NCI-H2196 (cell line): ENCODE measurements at regions not wholly inside any gene's neighbourhood (a gene's known extent, or its start where the extent isn't known, plus 50 kb on each side); places are given as distances from the start of the nearest gene placed in this dataset.
"Not testable (repeated sequence)": the region's sequence is repeated elsewhere in the genome, so short reads cannot be mapped to it uniquely, and the experiment has no call there.

Experiments used
- DNase-seq: peaks from one replicate; lab custom pipeline; 2025; ENCODE audit not compliant: unreplicated experiment; lab: John Stamatoyannopoulos, UW

DNA sequence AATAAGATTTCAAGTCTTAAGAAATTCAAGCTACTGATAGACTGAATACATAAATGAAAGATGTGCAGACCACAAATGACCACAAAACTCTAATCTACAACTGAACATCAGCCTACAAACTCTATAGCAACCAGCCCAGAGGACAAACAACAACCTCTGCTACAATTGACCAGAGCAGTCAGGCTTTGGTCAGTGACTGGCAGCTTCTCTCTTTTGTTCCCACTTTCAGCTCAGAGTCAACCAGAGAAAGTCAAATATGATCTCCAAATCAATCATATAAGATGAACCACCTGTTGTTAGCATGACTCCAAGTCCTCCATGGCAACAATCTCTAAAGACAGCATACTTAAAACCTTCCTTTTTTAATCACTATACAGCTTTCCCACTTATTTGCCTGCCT lies 996.2 kb downstream of the SUCLG1 start:
- no peak for DNase-seq

DNA sequence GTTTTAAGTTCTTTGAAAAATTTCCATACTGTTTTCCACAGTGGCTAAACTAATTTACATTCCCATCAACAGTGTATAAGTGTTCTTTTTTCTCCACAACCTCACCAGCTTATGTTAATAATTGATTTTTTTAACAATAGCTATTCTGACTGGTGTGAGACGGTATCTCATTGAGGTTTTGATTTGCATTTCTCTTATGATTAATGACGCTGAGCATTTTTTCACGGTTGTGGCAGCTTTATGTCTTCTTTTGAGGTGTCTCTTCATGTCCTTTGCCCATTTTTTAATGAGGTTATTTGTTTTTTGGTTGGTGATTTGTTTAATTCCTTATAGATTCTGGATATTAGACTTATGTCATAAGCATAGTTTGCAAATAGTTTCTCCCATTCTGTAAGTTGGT lies 997.9 kb downstream of the SUCLG1 start:
- DNase-seq = no peak

DNA sequence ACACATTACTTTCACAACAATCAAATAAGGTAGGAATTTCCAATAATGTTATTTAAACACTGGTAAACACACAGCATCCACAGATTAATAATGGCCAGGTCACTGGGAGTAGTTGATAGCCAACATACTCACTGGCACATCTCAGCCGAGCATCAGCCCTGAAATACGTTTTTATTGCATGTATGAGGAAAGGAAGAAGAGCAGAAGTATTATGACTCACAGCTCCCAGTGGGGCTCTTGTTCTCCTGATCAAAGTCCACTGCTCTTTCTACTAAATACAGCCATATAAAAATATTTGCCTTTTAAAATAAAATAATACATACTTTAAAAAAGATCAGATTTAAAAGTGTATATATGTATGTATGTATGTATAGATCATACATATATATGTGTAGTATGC lies 999.6 kb downstream of the SUCLG1 start:
- no peak for DNase-seq

DNA sequence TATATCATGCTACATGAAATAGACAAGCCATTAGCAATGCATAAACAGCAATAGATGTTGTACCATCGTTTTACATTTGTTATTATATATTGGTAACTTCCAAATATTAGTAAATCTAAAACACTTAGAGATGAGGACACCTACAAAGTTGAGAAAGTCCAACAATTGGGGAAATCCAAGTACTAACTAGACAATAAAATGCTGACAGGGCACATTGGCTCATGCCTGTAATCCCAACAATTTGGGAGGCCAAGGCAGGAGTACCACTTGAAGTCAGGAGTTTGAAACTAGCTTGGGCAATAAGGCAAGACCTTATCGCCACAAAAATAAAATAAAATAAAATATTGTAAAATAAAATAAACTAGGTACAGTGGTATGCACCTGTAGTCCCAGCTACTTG lies 1023.1 kb downstream of the SUCLG1 start:
- no peak for DNase-seq

DNA sequence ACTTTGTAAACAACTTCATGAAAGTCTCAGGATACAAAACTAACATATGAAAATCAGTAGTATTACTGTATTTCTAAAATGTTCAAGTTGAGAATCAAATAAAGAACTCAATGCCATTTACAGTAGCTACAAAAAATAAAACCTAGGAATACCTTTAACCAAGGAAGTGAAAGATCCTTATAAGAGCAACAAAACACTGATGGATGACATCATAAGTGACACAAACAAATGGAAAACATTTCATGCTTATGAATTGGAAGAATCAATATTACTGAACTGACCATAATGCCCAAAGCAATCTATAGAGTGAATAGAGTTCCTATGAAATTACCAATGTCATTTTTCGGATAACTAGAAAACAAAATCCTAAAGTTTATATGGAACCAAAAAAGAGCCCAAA lies 1038.1 kb downstream of the SUCLG1 start:
- no peak for DNase-seq

DNA sequence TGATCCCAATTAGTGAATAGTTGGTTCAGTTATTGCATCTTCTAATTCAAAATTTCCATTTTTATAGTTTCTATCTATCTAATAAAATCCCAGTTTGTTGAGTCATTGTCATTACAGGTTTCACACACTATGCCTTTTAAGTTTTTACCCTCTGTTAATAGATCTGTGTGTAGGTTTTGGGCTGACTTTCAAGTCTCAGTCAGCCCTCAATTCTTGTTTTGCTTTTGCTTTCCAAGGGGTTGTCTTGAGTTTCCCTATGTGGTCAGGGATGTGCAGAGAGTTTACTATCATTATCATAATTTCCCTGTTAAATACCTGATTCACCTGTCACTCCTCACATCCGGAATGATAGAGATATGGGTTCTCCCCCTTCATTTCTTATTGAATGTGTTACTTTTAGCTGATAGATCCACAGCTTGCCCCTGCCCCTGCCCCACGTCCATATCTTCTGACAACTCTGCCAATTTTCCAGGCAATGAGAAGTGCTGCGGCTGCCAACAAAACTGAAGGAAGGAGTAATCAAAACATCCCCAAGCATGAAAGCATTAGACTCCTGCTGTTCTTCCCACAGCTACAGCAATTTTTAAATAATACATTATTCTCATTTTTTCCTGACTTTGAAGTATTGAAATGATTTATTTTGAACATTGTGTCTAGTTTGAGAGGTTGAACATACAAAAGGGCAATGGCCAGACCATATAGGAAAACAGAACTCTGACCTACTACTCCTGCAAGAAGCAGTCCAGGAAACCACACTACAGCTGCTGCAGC lies 1064.8 kb downstream of the SUCLG1 start:
- no peak for DNase-seq

DNA sequence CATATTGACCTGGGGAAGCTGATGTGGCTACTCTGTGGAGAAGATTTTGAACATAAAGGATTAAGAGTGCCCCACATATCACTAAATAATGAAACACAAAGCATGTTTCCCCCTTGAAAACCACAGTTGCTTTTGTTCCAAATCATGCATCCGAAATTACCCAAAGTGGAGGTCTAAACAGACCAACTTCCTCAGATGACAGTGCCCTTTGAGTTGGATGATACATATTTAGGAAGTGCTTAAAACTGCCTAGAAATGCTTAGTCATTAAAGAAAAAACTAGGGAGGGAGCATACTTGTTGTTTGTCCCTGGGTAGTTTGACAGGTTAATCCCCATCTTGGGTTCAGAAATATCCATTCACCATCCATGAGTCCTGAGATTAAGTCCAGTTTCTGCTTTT lies 1070.3 kb downstream of the SUCLG1 start:
- no peak for DNase-seq

DNA sequence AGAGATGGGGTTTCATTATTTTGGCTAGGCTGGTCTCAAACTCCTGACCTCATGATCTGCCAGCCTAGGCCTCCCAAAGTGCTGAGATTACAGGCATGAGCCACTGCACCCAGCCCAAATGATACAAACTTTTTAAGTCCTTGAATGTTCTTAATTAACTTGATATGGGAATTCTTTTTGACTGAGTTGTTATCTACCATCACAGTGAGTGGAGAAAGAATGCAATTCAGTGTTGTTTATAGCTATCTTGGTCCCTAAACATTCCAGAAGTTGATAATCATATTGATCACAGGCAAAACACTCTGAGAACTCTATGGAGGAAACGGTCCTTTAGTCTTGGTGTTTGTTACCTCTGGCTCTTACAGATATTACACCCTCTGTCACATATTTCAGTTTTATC lies 1072.5 kb downstream of the SUCLG1 start:
- no peak for DNase-seq

DNA sequence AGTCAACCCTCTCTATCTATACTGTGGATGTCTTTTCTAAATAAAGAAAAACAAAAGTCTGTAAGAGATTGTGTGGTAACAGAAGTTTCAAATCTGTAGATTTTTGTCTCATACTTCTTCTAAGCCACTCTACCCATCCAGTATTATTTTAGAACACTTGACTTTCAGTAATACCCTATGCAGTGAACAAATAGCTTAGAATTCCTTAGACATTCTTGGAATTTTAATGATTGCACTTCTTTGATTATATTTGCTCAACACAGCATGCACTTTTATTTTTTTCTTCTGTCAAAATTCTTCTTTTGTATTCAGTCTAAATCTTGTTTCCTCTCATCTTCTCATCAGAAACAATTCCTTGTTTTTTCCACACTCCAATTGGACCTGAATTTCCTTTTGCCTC lies 1080.2 kb downstream of the SUCLG1 start:
- DNase-seq = no peak

DNA sequence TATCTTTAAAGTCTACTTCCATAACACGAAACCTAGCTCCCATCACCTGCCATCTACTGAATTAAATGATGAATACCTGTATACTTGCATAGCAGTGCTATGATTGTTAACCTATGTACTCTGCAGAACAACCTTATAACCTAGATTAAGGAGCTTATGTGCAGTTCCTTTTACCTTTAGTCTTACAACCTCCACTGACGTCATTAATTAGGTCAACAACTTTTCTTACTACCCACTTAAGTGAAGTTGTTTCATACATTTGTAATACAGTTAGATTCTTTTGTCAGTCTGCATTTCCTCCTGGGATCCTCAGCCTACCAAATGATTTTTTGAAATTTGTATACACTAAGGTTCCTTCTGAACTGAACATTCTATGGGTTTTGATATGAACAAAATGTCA lies 1082.3 kb downstream of the SUCLG1 start:
- DNase-seq = no peak

DNA sequence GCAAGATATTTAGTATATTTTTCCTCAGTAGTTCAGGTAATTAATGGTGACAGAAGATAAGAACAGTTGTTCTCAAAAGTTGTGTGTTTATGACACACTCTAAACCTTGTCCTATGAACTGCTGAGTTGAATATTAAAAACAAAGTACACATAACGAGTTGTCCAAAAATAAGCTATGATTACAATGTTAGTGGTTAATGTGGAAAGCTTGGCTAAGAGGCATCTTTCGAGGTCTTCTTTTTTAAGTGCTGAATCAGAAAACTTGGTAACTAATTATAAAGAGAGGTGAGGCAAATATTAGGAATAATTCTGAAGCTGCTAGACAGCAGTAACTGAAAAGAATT lies 1088.7 kb downstream of the SUCLG1 start:
- no peak for DNase-seq

DNA sequence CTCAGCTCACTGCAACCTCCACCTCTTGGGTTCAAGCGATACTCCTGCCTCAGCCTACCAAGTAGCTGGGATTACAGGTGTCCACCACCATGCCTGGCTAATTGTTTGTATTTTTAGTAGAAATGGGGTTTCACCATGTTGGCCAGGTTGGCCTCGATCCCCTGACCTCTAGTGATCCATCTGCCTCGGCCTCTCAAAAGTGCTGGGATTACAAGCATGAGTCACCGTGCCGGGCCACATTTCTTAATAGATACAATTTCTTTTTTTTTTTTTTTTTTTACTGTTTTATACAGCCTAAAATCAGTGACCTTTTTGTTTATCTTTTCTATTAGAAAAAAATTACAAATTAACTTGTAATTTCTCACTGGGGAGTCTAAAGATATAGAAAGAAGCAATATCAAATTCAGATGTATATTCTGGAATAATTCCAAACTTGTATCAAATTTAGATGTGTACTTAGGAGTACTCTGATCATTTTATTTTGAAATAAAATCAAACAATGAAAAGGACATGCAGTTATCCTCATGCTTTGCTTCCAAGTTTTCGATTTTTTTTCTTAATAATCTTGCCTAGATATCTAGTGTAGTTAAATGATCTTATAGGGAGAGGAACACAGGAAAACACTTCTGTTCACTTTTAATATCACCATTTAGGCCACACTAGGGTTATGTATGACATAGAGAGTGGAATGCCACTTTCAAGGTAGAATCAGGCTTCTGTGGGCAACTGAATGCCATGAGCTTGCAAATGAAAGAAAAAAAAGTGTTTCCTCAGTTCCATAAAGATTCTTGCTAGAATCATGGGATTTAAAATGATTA lies 1089.3 kb downstream of the SUCLG1 start:
- DNase-seq = no peak

DNA sequence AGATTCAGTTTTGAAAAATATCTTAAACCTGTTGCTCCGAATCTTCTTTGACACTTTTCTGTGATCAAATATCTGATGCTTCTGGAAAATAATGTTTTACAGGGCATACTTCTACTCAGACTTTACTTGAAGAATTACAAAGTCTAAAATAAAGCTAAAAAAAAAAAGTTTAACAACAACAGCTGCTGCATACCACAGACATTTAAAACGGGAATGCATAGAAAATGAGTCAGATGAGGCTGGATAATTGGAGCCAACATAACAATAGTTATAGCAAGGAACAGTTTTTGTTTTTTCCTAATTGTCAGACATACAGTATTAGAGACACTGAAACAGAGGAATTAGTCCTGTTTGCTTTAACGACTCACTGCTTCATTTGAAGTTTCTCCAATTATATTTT lies 1090.2 kb downstream of the SUCLG1 start:
- DNase-seq = no peak

DNA sequence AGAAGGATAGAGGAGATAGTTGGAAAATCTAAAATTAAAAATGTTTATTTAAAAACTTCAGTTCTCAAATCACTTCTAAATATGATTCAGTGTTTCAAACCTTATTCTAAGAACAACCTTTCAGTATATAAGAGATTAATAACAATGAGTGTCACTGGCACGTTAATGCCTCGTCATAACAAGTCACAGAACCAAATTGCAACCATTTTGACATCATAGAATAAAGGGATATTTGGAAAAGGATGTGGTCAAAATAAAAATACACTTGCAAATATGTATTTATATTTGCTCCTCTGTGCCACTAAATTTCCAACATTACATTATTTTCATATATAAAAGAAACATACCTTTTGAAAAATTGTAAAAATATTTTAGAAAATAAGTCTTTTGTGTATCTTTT lies 1090.6 kb downstream of the SUCLG1 start:
- no peak for DNase-seq

DNA sequence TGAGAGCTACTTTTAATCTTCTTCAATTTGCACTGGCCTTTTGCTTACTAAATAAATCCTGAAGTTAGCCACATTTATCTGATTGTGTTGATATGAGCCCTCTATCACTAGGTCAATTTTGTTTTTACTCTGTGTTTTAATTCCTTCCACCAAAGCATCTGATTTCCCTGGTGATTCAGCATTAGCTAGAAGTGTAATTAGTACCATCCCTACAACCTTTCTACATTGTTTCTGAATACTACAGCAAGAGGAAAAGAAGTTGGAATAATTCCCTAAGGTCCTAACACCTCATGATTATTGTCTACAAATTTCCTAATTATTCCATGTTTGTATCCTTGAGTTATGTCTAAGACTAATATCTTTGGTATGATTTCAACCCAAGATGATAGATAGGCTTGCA lies 1093.6 kb downstream of the SUCLG1 start:
- no peak for DNase-seq

DNA sequence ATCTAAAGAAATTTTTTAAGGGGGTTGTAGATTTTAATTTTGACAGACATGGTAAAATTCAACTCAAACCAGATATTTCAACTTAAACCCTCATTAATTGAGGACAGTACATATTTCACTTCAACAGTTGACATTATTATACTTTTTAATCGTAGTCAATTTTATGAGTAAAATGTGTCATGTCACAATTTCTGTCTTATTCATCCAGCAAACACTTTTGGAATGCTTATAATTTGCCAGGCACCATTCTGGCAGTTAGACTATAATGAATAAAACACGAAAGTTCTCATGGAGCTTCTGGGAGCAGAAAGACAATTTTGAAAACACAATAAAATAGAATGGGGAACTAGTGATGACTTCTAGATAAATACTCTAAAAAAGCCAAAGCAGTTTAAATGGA lies 1094.8 kb downstream of the SUCLG1 start:
- no peak for DNase-seq

DNA sequence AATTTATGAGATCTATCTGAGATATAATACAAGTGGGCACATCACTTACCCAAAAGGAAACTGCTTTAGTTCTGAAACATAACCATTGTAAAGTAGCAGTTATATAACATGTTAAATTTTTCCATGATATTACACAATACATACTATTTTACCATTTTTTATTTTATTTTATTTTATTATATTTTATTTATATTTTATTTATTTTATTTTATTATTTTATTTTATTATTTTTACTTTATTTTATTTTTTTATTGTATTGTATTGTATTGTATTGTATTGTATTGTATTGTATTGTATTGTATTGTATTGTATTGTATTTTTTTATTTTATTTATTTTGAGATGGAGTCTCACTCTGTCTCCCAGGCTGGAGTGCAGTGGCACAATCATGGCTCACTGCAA lies 1095.9 kb downstream of the SUCLG1 start:
- DNase-seq = not testable (repeated sequence)

DNA sequence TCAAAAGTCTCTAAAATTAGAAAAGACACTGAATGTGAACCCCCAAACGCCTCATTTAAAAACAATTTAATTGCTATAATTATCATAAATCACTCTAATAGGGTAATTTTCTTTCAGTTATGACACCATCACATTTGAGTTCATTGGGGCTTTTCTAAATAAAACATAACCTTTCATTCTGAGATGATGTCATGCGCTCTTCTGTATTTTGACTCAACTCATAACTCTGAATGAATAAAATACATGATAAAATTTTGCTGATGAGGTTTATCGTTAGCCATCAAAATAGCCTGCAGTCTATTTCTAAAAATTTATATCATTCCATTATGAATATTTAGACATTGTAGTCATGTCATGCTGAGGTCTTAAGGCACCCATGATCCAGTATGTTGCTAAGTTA lies 1099.7 kb downstream of the SUCLG1 start:
- no peak for DNase-seq

DNA sequence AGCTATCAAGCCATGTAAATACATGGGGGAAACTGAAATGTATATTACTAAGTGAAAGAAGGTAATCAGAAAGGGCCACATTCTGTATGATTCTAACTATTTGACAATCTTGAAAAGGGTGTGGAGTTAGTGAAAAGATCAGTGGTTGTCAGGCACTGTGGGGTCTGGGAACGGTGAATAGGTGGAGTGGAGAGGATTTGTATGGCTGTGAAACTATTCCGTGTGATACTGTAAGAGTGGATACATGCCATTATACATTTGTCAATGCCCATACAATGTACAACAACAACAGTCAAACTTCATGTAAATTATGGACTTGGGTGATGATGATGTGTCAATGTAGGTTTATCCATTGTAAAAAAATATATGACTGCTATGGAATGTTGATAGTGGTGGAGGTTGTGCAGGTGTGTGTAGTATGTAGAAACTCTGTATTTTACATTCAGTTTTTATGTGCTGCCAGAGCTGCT lies 1116.2 kb downstream of the SUCLG1 start:
- no peak for DNase-seq

DNA sequence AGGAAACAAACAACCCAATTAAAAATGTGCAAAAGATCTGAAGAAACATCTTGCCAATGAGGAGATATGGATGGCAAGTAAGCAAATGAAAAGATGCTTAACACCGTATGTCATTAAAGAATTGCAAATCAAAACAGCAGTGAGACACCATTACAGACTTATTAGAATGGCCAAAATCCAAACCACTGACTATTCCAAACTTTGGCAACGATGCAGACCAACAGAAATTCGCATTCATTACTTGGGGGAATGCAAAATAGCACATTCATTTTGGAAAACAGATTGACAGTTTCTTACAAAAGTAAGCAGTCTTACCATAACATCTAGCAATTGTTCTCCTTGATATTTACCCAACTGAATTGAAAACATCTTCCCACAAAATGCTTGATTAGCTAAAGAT lies 1118.7 kb downstream of the SUCLG1 start:
- DNase-seq = no peak

DNA sequence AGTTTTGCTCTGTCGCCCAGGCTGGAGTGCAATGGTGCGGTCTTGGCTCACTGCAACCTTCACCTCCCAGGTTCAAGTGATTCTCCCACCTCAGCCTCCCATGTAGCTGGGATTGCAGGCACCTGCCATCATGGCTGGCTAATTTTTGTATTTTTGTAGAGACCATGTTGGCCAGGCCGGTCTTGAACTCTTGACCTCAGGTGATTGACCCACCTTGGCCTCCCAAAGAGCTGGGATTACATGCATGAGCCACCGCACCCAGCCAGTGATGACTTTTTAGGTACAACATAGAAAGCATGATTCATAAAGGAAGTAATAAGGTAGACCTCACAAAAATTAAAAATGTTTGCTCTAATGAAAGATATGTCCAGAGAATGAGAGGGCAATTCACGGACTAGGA lies 1119.1 kb downstream of the SUCLG1 start:
- DNase-seq = not testable (repeated sequence)

DNA sequence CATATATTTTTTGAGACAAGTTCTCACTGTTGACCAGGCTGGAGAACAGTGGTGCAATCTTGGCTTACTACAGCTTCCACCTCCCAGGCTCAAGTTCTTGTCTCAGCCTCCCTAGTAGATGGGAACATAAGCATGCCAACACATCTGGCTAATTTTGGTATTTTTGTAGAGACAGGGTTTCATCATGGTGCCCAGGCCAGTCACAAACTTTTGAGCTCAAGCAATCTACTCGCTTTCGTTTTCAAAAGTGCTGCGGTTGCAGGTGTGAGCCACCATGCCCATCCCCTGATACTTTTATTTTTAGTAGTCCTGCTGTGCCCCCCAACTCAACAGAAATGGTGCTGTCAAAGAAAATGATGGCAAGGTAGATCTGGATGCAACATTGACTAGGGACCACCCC lies 1127.3 kb downstream of the SUCLG1 start:
- no peak for DNase-seq

DNA sequence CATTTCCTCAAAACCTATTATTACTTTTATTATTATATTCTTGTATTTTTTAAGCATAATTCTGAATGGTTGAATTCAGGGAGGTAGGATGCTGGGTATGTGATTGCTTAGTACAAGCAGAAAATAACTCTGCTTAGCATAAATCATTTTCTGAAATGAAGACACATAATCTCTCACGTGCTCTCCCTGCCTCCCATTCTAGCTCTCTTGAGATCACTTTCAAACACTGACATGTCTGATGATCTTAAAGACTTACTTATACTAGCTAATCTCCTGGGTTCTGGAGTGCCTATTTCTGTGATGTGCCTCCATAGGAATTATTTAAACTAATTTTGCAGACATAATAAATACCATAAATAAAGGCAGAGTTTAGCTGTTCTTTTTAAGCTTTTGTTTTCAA lies 1136.0 kb downstream of the SUCLG1 start:
- no peak for DNase-seq
